ENCODE measurements at regions not wholly inside any gene's neighbourhood (a gene's known extent, or its start where the extent isn't known, plus 50 kb on each side); places are given as distances from the start of the nearest gene placed in this dataset.

DNA sequence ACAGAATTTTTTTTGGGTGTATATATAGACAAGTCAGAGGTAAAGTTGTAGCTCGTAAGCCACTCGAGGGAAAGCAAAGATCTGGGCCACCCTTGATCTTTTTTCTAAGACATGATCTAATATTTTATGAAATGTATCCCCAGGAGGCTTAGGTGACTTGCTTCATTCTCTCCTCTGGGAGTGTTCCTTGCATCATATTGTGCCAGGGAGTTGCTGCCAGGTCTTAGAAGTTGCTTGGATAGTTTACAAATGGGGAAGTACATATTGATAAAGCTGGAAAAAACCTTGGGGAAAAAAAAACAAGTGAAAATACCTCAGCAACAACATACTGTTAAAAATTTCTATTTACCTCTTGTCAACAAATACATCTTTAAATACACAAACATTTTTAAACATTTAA, 110.9 kb upstream of the CYYR1 start:
- no peak for TF ChIP-seq CTCF (IDR thresholded peaks at IDR 0.05; ENCODE audit: control extremely low read depth in 1 of 3, insufficient read depth in 1 of 3, low read depth in 1 of 3, low read length in 3 of 3)
- TF ChIP-seq POLR2A (IDR thresholded peaks at IDR 0.05; ENCODE audit: control extremely low read depth in 1 of 2, low read depth in 2 of 2, low read length in 2 of 2) = no peak
- no peak for TF ChIP-seq POLR2AphosphoS5 (IDR thresholded peaks at IDR 0.05; ENCODE audit: low read depth, low read length)
- no peak for TF ChIP-seq FOSL1 (IDR thresholded peaks at IDR 0.05; ENCODE audit: insufficient read depth, low read depth, low read length)
- TF ChIP-seq, protein P1, sequence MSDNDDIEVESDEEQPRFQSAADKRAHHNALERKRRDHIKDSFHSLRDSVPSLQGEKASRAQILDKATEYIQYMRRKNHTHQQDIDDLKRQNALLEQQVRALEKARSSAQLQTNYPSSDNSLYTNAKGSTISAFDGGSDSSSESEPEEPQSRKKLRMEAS (IDR thresholded peaks at IDR 0.05) = no peak

Measured in H1 (cell line).